Kidney capillary endothelial cell (primary cell): ENCODE measurements at regions not wholly inside any gene's neighbourhood (a gene's known extent, or its start where the extent isn't known, plus 50 kb on each side); places are given as distances from the start of the nearest gene placed in this dataset.
"Not testable (repeated sequence)": the region's sequence is repeated elsewhere in the genome, so short reads cannot be mapped to it uniquely, and the experiment has no call there.

ENCODE experiments used
- DNase-seq: peaks from one replicate; pipeline ENCODE4 v3.0.0-alpha.2; 2018; ENCODE audit warnings: low spot score

DNA sequence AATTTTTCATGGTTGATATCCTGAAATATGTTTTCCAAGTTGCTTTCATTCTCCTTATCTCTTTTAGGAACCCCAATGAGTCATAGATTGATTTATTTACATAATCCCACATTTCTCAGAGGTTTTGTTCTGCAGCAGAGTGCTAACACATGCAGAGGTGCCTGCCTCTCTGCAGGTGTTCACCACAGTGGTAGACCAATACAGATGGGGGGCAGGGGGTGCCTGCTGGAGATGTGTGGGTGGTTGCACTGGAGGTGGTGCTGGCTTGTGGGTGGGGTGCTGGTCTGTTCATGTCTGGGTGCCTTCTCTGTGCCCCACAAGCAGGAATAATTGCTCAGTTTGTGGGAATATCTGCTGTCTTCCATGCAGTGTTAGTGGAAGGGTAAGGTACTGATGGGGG, 131.1 kb downstream of the JRKL start:
- no peak for DNase-seq

- DNase-seq: no peak
Measured at GRCh38 chr11:96523656-96524055, 133.8 kb downstream of the JRKL start.

- DNase-seq: no peak
Measured at GRCh38 chr11:96524475-96524874, 134.7 kb downstream of the JRKL start.

- DNase-seq: no peak
Measured at GRCh38 chr11:96530473-96530872, 140.7 kb downstream of the JRKL start.

DNA sequence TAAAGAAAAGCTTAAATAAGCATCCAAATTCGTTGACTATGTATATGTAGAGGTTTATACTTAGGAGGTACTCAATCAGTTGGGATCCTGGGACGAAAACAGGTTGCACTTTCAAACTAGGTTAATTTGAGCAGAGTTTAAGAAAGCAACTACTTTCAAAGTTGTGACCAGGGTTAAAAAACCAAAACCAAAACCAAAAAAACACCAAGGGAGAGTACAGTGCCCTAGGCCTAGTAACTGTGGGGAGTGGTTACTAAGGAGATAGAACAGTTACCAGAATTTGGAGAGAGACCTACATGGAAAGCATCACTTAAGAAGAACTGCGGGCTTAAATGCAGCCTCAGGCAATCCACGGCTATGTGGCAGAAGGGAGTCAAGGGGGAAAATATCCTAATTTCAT, 148.3 kb downstream of the JRKL start:
- no peak for DNase-seq

- DNase-seq: no peak
Measured at GRCh38 chr11:96538622-96539021, 148.8 kb downstream of the JRKL start.

DNA sequence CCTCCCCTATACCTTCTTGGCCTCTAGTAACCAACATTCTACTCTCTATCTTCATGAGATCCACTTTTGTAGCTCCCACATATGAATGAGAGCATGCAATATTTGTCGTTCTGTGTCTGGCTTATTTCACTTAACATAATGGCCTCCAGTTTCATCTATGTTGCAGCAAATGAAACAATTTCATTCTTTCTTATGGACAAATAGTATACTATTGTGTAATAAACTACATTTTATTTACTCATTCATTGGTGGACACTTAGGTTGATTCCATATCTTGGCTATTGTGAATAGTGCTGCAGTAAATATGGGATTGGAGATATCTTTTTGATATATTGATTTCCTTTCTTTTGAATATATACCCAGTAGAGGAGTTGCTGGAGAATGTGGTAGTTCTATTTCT, 151.1 kb downstream of the JRKL start:
- no peak for DNase-seq

DNA sequence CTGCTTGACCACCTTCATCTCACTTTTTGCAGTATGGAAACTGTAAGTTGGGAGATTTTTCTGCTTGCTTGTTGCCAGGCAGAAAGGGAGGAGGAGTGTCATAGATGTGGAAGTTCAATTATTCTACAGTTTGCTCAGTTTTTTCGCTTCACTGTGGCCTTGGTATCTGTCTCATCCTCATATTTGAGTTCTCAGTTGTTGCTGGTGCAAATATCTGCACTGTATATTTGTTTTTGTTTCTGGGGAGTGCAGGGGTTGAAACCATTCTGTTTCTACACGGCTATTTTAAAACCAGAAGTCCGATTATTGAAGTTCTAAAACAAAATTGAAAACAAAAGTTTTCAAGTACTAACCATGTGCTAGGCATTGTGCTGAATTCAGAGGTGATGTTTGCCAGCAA, 153.4 kb downstream of the JRKL start:
- no peak for DNase-seq

- not testable (repeated sequence) for DNase-seq
Measured at GRCh38 chr11:96545192-96545591, 155.4 kb downstream of the JRKL start.

- no peak for DNase-seq
Measured at GRCh38 chr11:96551136-96551535, 161.3 kb downstream of the JRKL start.

- DNase-seq: no peak
Measured at GRCh38 chr11:96554236-96554820, 164.5 kb downstream of the JRKL start.

DNA sequence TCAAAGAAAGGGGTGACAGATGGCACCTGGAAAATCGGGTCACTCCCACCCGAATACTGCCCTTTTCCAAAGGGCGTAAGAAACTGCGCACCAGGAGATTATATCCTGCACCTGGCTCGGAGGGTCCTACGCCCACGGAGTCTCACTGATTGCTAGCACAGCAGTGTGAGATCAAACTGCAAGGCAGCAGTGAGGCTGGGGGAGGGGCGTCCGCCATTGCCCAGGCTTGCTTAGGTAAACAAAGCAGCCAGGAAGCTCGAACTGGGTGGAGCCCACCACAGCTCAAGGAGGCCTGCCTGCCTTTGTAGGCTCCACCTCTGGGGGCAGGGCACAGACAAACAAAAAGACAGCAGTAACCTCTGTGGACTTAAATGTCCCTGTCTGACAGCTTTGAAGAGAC, 166.0 kb downstream of the JRKL start:
- not testable (repeated sequence) for DNase-seq

DNA sequence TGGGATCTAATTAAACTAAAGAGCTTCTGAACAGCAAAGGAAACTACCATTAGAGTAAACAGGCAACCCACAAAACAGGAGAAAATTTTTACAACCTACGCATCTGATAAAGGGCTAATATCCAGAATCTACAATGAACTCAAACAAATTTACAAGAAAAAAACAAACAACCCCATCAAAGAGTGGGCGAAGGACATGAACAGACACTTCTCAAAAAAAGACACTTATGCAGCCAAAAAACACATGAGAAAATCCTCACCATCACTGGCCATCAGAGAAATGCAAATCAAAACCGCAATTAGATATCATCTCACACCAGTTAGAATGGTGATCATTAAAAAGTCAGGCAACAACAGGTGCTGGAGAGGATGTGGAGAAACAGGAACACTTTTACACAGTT, 170.9 kb downstream of the JRKL start:
- DNase-seq: not testable (repeated sequence)

GRCh38 chr11:96567176-96567575, 177.4 kb downstream of the JRKL start:
- DNase-seq: peak; percentile 11

DNA sequence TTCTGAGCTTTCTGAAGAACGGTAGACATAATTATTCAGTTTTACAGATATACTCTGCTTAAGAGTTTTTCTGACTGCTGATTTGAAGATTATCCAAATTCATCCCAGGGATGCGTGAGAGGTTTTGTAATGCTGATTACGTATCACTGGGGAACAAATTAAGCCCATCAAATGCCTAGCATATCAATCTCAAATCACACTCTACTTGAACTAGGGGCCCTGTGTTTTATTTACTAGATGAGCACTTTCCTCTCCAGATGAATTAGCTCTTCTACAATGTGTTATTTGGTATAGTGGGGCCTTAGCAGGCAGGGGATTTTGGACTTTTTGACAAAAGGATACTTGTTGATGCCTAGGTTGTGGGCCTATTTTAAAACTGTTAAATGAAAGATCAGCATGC, 177.9 kb downstream of the JRKL start:
- DNase-seq: no peak

DNA sequence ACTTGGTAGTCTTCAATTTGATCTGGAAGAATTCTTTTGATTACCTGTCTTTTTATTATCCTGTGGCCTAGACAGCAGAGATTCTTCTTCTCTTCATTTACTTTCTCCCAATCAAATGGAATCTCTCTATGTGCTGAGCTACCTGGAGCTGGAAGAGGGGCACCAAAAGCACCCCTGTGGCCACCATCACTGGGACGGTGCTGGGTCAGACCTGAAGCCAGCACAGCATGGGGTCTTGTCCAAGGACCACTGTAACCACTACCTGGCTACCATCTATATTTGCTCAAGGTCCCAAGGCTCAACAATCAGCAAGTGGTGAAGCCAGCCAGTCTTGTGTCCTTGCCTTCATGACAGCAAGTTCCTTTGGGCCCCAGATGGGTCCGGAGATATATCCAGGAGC, 186.6 kb downstream of the JRKL start:
- DNase-seq: no peak

DNA sequence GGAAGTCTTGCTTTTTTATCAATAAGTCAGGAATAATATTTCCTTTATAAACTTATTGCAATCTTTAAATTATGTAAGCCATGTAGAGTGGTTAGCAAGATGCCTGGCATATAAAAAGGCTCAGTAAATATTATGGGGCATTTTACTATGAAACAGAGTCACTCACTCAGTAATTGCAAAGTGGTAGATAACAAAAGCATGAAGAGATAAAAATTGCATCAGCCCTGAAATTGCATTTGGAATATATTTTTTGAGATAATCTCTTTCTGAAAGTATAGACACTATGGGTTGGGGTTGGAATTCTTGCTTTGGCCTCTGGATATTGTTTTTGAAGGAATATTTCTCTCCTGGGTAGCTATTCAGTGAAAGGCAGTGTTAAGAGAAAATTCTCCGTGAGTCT, 188.6 kb downstream of the JRKL start:
- DNase-seq: no peak

DNA sequence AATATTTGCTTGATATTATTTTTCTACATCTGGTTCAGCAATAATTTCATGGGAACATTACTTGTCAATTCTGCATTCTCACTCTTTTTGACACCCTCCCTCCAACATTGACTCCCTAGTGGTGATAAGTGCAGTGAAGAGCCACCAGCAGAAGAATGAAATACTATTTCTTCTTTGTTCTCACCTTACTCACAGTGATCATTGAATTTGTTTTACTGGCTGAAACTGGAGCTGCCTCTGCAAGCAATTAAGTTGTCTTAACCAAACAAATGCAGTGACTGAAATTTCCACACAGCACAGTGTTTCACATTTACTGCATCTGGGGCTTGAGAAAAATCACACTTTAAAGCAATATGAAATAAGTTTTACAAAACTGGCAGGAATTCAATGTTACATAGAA, 189.8 kb downstream of the JRKL start:
- DNase-seq: no peak

GRCh38 chr11:96580476-96581040, 190.7 kb downstream of the JRKL start:
- no peak for DNase-seq

GRCh38 chr11:96585944-96586880, 196.4 kb downstream of the JRKL start:
- DNase-seq: not testable (repeated sequence)

- DNase-seq: not testable (repeated sequence)
Measured at GRCh38 chr11:96588793-96589192, 199.0 kb downstream of the JRKL start.

DNA sequence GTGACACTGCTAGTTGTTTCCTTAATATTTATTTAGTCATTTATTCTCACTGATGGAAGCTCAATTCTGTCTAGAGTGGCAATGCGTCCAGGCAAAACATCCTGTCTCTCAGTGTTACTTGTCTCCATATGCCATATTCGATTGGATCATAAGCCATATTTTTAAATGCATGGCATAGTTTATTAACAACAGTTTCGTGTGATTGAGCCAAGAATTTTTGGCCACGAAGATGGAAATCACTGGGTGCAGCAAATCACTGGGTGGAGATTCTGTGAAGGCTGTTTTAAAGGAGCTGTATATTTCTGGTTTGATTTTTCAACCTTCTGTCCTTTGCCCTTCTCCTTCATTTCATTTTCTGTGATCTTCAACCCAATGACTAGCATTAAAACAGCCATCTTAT, 205.2 kb downstream of the JRKL start:
- DNase-seq: no peak

DNA sequence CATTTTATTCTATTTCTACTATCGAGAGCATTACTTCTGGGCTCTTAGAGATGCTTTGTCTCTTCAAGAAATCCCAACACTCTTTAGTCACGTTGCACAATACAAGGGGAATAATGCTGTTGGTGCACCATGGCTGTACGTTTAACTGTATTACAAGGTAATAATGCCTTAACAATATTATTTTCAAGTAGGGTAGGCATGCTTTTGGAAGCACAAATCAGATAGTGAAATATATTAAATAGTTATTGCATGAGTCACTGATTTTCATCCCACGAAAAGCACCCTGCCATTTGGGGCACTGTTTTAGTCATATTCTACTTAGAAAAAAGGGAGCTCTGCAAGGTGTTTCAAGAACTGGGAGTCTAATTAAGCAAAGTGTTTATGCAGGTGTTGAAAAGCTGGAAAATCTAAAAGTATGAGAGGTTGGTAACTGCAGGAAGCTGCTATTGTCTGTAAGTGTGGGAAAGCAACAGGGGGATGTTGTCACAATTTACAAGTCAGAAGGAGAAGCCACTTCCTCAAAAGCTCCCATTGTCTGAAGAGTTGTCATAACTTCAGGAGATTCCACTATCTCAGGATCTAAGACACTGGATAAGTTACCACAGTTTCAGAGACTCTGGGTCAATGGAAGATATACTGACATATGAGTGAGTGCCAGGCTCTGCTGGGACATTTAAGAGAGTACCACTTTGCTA, 218.2 kb downstream of the JRKL start:
- DNase-seq: peak; percentile 10
